Fibroblast of upper back skin (primary cell): ENCODE measurements at regions not wholly inside any gene's neighbourhood (a gene's known extent, or its start where the extent isn't known, plus 50 kb on each side); places are given as distances from the start of the nearest gene placed in this dataset.

Experiments used
- DNase-seq: peaks from one replicate; pipeline ENCODE4 v3.0.0-alpha.2; 2013

DNA sequence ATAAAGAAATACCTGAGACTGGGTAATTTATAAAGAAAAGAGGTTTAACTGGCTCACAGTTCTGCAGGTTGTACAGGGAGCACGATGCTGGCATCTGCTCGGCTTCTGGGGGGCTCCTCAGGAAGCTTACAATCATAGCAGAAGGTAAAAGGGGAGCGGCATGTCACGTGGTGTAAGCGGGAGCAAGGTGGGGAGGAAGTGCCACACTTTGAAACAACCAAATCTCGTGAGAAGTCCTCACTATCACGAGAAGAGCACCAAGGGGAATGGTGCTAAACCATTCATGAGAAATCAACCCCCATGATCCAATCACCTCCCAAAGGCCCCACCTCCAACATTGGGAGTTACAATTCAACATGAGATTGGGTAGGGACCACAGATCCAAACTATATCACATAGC is 67.7 kb downstream of the AKR1B1 start:
- no peak for DNase-seq

GRCh38 chr7:134388336-134389019 is 70.4 kb downstream of the AKR1B1 start:
- no peak for DNase-seq

- DNase-seq, result no peak
Observed at GRCh38 chr7:134378562-134378961, 61.8 kb upstream of the SLC35B4 start.

- no peak for DNase-seq
Observed at GRCh38 chr7:134376693-134377092, 60.0 kb upstream of the SLC35B4 start.

- no peak for DNase-seq
Observed at GRCh38 chr7:134375206-134375605, 58.5 kb upstream of the SLC35B4 start.

GRCh38 chr7:134374791-134375190 is 58.1 kb upstream of the SLC35B4 start:
- DNase-seq, result no peak

- DNase-seq, result no peak
Observed at GRCh38 chr7:134374291-134374690, 57.6 kb upstream of the SLC35B4 start.

DNA sequence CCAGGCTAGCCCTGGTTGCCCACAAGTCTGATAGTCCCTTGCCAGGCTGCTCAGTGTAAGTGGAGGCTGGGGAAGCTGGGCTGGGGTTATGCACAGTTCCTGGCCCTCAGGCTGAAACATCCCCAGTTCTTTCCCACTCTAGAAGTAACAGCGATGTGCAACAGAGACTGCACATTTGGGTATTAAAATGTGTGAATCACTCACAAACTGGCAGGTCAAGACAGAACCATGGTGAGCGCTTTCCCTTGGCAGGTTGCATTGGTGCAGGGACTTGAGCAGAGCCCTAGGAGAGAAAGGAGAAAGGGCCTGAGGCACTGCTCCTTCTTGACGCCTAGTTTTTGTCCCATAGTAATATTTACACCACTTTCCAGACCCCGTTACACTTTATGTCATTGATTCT is 56.1 kb upstream of the SLC35B4 start:
- no peak for DNase-seq

- DNase-seq, result no peak
Observed at GRCh38 chr7:134371971-134372370, 55.2 kb upstream of the SLC35B4 start.

GRCh38 chr7:134371536-134371935 is 54.8 kb upstream of the SLC35B4 start:
- no peak for DNase-seq

GRCh38 chr7:134370135-134370534 is 53.4 kb upstream of the SLC35B4 start:
- no peak for DNase-seq

DNA sequence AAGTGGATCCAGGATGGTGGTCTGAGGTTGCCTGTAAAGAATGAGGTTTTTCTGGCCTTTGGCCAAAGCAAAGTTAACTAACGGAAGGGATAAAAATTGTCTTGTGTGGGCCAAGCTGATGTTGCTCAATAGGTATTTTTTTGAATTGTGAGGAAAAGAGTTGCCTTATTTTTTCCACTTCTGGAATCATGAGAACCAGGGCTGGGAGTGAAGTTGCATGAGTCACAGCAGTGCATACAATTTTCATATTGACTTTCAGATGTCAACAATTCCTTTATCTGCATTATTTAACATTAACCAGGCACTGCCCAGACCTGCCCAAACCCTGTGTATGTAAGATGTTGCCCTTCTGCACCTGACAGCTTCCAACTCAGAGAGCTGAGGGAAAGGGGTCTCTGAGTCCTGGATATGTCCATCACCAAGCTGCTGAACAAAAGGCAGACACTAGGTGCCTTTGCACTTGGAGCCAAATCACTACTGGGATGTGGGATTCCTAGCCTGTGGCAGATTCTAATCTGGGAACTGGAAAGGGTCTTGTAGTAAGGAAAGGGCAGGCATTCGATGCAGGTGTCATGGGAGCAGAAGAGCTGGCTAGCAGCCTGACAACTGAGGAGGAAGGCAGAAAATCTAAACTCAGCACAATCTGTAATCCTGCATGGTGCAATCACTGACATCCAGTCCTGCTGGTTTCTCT is 52.3 kb upstream of the SLC35B4 start:
- DNase-seq, result peak; percentile 85

DNA sequence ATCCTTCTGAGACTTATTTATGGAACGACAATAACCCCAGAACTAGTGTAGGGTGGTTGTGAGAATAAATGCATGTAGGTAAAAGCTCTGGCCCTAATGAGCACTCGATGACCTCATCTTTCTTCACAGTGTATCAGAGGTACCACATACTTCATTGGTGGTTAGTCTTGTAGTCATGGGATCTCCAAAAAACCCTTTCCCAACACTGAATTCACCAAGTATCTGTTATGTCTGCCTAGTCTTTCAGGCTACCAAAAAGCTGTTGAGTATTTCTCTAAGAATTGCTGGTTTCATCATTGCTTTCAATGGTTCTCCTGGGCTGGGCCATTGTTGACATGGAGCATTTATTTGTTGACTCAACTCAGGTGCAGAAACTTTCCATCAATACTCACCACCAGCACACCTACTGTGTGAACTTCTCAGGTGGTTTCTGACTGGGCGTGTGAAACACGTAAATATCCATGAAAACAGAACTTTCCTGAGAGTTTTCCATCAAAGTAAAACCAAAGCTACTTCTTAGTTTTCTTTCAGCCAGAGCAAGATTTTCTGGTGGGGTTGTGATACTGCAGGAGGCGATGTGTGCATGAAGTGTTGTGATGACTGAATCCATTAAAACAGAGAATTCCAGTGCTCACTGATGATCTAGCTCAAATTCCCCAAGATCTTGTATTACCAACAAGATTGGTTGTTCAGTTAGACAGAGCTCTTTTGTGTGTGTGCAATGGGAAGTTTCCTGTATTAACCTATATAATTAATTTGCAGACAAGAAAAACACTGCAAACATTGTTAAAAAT is 51.4 kb upstream of the SLC35B4 start:
- no peak for DNase-seq
